Neural crest cell (in vitro differentiated cells): ENCODE measurements at regions not wholly inside any gene's neighbourhood (a gene's known extent, or its start where the extent isn't known, plus 50 kb on each side); places are given as distances from the start of the nearest gene placed in this dataset.

Experiments
- DNase-seq: peaks from one replicate; pipeline ENCODE4 v3.0.0; 2021; ENCODE audit warnings: low read depth, mixed read lengths, low spot score
- H3K27ac Mint-ChIP-seq: one replicate; pipeline ENCODE4 v1.8.0; 2021; ENCODE audit warnings: mild to moderate bottlenecking, mixed read lengths; ENCODE audit not compliant: unreplicated experiment
- H3K27me3 Mint-ChIP-seq: 2 replicates; pipeline ENCODE4 v1.8.0; 2021; ENCODE audit warnings: low read depth, mild to moderate bottlenecking, mixed read lengths
- H3K36me3 Mint-ChIP-seq: 2 replicates; pipeline ENCODE4 v1.8.0; 2021; ENCODE audit warnings: low read depth, mild to moderate bottlenecking, mixed read lengths
- H3K4me1 Mint-ChIP-seq: 2 replicates; pipeline ENCODE4 v1.8.0; 2021; ENCODE audit warnings: mixed read lengths
- H3K4me3 Mint-ChIP-seq: one replicate; pipeline ENCODE4 v1.8.0; 2021; ENCODE audit warnings: mild to moderate bottlenecking, mixed read lengths
- H3K9me3 Mint-ChIP-seq: 2 replicates; pipeline ENCODE4 v1.8.0; 2021; ENCODE audit warnings: mixed read lengths
- TF ChIP-seq, protein P1 (sequence below): fragments of 200-600 bp; sonication (generic); conservative IDR thresholded peaks from 2 replicates; pipeline ENCODE4 v1.5.0; 2021; ENCODE audit warnings: antibody characterized with exemption, mild to moderate bottlenecking

- H3K27me3 Mint-ChIP-seq = no peaks in the 10 kb centered on the region
- no peaks in the 10 kb centered on the region for H3K4me1 Mint-ChIP-seq
- H3K27ac Mint-ChIP-seq = no peak overlapping the region
- H3K36me3 Mint-ChIP-seq = no peaks in the 10 kb centered on the region
- no peak for DNase-seq
- TF ChIP-seq, protein P1, sequence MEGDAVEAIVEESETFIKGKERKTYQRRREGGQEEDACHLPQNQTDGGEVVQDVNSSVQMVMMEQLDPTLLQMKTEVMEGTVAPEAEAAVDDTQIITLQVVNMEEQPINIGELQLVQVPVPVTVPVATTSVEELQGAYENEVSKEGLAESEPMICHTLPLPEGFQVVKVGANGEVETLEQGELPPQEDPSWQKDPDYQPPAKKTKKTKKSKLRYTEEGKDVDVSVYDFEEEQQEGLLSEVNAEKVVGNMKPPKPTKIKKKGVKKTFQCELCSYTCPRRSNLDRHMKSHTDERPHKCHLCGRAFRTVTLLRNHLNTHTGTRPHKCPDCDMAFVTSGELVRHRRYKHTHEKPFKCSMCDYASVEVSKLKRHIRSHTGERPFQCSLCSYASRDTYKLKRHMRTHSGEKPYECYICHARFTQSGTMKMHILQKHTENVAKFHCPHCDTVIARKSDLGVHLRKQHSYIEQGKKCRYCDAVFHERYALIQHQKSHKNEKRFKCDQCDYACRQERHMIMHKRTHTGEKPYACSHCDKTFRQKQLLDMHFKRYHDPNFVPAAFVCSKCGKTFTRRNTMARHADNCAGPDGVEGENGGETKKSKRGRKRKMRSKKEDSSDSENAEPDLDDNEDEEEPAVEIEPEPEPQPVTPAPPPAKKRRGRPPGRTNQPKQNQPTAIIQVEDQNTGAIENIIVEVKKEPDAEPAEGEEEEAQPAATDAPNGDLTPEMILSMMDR = no peak
- no peak overlapping the region for H3K4me3 Mint-ChIP-seq
- no peaks in the 10 kb centered on the region for H3K9me3 Mint-ChIP-seq
Measured at GRCh38 chr4:73676861-73677323, 56.7 kb upstream of the RASSF6 start.

DNA sequence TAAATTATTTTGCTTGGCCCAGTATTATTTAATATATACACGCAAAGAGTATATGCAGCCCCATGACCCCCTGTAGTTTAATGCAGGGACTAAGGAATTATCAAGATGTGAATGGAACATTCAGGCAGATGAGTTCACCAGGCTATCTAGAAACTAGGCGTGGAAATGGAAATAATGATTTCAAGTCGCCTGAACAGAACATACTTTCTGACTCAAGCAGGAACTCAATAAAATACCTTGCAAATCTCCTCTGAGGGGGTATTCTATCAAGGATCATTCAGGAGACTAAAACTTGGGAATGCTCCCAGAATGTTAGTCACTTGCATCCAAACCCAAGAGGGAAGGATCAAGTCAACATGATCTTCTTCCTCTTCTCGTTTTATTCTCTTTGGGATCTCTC lies 59.6 kb upstream of the RASSF6 start:
- TF ChIP-seq, protein P1 = no peak
- H3K4me1 Mint-ChIP-seq = no peaks in the 10 kb centered on the region
- no peaks in the 10 kb centered on the region for H3K9me3 Mint-ChIP-seq
- H3K27ac Mint-ChIP-seq = no peak overlapping the region
- H3K36me3 Mint-ChIP-seq = no peaks in the 10 kb centered on the region
- no peaks in the 10 kb centered on the region for H3K27me3 Mint-ChIP-seq
- no peak for DNase-seq
- H3K4me3 Mint-ChIP-seq = no peak overlapping the region

DNA sequence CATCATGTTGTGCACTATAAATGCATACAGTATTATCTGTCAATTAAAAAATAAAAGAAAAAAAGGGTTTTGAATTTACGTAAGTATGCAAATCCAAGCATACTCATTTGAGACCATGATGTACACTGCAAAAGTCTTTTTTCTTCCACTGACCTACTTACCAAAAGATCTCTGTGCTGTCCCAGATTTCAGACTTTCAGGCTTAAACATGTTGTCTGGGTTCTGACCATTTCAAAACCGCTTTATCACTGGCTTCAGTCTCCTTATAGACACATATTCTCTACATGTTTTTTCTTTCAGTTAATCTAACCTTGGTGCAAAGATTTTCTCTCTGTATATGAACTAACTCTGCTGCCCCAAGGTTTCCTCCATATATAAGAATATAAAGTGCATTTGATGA lies 58.6 kb upstream of the CXCL8 start:
- Mint-ChIP-seq H3K9me3 (no peaks in the 10 kb centered on the region), H3K27ac (no peak overlapping the region), H3K36me3 (no peaks in the 10 kb centered on the region), H3K4me1 (no peaks in the 10 kb centered on the region), H3K27me3 (no peaks in the 10 kb centered on the region), H3K4me3 (no peak overlapping the region)
- no peak for DNase-seq
- TF ChIP-seq, protein P1 = no peak

- H3K4me1 Mint-ChIP-seq = no peaks in the 10 kb centered on the region
- H3K9me3 Mint-ChIP-seq = no peaks in the 10 kb centered on the region
- no peak overlapping the region for H3K4me3 Mint-ChIP-seq
- H3K27ac Mint-ChIP-seq = no peak overlapping the region
- TF ChIP-seq, protein P1 = no peak
- no peaks in the 10 kb centered on the region for H3K27me3 Mint-ChIP-seq
- no peak for DNase-seq
- H3K36me3 Mint-ChIP-seq = no peaks in the 10 kb centered on the region
Measured at GRCh38 chr4:73682508-73682907, 57.9 kb upstream of the CXCL8 start.

DNA sequence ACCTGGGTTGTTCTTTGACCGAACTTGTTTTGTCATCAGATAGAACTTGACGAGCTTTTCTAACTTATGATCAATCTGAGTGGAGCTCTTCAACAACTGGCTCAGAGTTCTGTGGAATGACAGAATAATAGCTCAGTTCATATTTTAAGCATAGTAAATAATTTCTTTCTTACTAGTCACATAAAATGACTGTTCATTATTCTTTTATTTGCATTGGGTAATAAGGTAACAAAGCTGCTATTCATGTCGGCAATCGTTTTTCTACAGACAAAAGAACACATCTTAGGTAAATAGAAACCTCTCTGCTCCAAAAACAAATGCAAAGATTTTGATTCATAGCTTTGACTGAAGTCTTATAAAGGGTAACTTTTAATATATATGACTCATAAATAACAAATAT lies 57.3 kb upstream of the CXCL8 start:
- no peaks in the 10 kb centered on the region for H3K36me3 Mint-ChIP-seq
- H3K27ac Mint-ChIP-seq = no peak overlapping the region
- no peaks in the 10 kb centered on the region for H3K9me3 Mint-ChIP-seq
- no peak overlapping the region for H3K4me3 Mint-ChIP-seq
- no peak for DNase-seq
- H3K27me3 Mint-ChIP-seq = no peaks in the 10 kb centered on the region
- TF ChIP-seq, protein P1 = no peak
- no peaks in the 10 kb centered on the region for H3K4me1 Mint-ChIP-seq

DNA sequence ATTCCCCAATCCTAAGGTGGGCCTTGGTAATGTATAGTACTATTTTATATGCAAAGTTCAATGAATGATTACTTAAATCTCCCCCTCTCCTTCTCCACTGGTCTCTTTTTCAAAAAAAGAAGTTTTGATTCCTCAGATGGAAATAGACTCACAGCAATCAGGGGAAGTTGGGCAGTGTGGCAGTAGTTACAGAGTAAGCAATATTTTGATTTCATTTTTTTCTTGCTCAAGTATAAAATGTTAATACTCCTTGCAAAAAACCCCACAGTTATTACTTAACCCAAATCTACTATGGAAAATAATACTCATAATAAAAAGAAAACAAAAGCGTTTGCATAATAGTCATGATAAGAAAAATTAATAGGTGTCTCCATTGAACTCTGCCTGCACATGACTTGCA lies 56.9 kb upstream of the CXCL8 start:
- H3K36me3 Mint-ChIP-seq = no peaks in the 10 kb centered on the region
- H3K4me3 Mint-ChIP-seq = no peak overlapping the region

More for the DNA sequence above, 56.9 kb upstream of the CXCL8 start:
- Mint-ChIP-seq H3K27ac (no peak overlapping the region), H3K27me3 (no peaks in the 10 kb centered on the region), H3K4me1 (no peaks in the 10 kb centered on the region), H3K9me3 (no peaks in the 10 kb centered on the region)
- TF ChIP-seq, protein P1 = no peak
- no peak for DNase-seq
